Fibroblast of lung (primary cell): ENCODE measurements at regions not wholly inside any gene's neighbourhood (a gene's known extent, or its start where the extent isn't known, plus 50 kb on each side); places are given as distances from the start of the nearest gene placed in this dataset.

Experiments used
- DNase-seq, 2 donors: peaks; one replicate each; pipeline versions ENCODE4 v3.0.0 to v3.0.0-alpha.2; 2010; ENCODE audit warnings: low read depth in 2 of 2
- H2AFZ ChIP-seq: 2 replicates; pipeline ENCODE4 v1.5.1; 2012; ENCODE audit warnings: low read length, control low read depth, inconsistent platforms
- H3K27ac ChIP-seq: 2 replicates; pipeline ENCODE4 v1.5.1; 2011; ENCODE audit warnings: low read length, control low read depth; ENCODE audit not compliant: insufficient read depth
- H3K27me3 ChIP-seq: 2 replicates; pipeline ENCODE4 v1.5.1; 2011; ENCODE audit warnings: mild to moderate bottlenecking, low read length; ENCODE audit not compliant: control insufficient read depth, insufficient read depth
- H3K36me3 ChIP-seq: 2 replicates; pipeline ENCODE4 v1.5.1; 2011; ENCODE audit warnings: low read length; ENCODE audit not compliant: control insufficient read depth, insufficient read depth
- H3K4me1 ChIP-seq: 2 replicates; pipeline ENCODE4 v1.5.1; 2011; ENCODE audit warnings: low read length; ENCODE audit not compliant: control insufficient read depth, insufficient read depth; ENCODE audit errors: extremely low read depth
- H3K4me2 ChIP-seq: 2 replicates; pipeline ENCODE4 v1.5.1; 2011; ENCODE audit warnings: low read length, control low read depth; ENCODE audit not compliant: insufficient read depth; ENCODE audit errors: extremely low read depth
- H3K4me3 ChIP-seq, 4 experiments: fragments of 200-600 bp in 1 of 4; sonication (generic) in 1 of 4; replicated peaks in 1 of 4; 2 replicates each; pipeline ENCODE4 v1.5.1; 2011 to 2016; ENCODE audit warnings: low read length in 4 of 4, low read depth in 3 of 4, mild to moderate bottlenecking in 3 of 4, control low read depth in 2 of 4, inconsistent platforms in 1 of 4, mixed read lengths in 1 of 4; ENCODE audit not compliant: insufficient read depth in 1 of 4; ENCODE audit errors: control extremely low read depth in 1 of 4
- H3K79me2 ChIP-seq: 2 replicates; pipeline ENCODE4 v1.5.1; 2012; ENCODE audit warnings: mild to moderate bottlenecking, low read length, inconsistent platforms; ENCODE audit not compliant: control insufficient read depth, insufficient read depth
- H3K9ac ChIP-seq: 2 replicates; pipeline ENCODE4 v1.5.1; 2011; ENCODE audit warnings: mild to moderate bottlenecking, low read length, control low read depth; ENCODE audit not compliant: insufficient read depth
- H3K9me3 ChIP-seq: 2 replicates; pipeline ENCODE4 v1.5.1; 2012; ENCODE audit warnings: low read depth, low read length; ENCODE audit not compliant: control insufficient read depth, insufficient read depth
- H4K20me1 ChIP-seq: 2 replicates; pipeline ENCODE4 v1.5.1; 2011; ENCODE audit warnings: low read length; ENCODE audit not compliant: control insufficient read depth, insufficient read depth; ENCODE audit errors: extremely low read depth
- CTCF ChIP-seq, 2 donors: IDR thresholded peaks in 1 of 2; conservative IDR thresholded peaks in 1 of 2; 1 replicate in 1 of 2; 2 replicates in 1 of 2; pipeline ENCODE4 v1.5.1; 2011 to 2012; ENCODE audit warnings: low read length in 2 of 2, control low read depth in 1 of 2, inconsistent platforms in 1 of 2, low read depth in 1 of 2, mild to moderate bottlenecking in 1 of 2
- EZH2 ChIP-seq: IDR thresholded peaks from 2 replicates; pipeline ENCODE4 v1.5.1; 2012; ENCODE audit warnings: low read length, control low read depth, mild to moderate bottlenecking; ENCODE audit errors: missing control alignments

GRCh38 chr3:14311729-14312128 is 90.7 kb upstream of the SLC6A6 start:
- Histone ChIP-seq H3K36me3 (no peaks in the 10 kb centered on the region), H3K9ac (no peak overlapping the region), H3K4me1 (no peaks in the 10 kb centered on the region), H3K9me3 (no peaks in the 10 kb centered on the region), H3K4me3 (no peak overlapping the region), H3K27ac (no peak overlapping the region), H4K20me1 (no peaks in the 10 kb centered on the region), H2AFZ (no peak overlapping the region), H3K4me2 (no peak overlapping the region), H3K27me3 (no peaks in the 10 kb centered on the region), H3K79me2 (no peaks in the 10 kb centered on the region)
- no peak for TF ChIP-seq EZH2
- TF ChIP-seq CTCF (conservative IDR thresholded peaks at IDR 0.05 in 1 of 2, IDR thresholded peaks at IDR 0.05 in 1 of 2; ENCODE audit: low read depth in 1 of 2, low read length in 2 of 2) = no peak
- DNase-seq = no peak

GRCh38 chr3:14312375-14312774 is 90.0 kb upstream of the SLC6A6 start:
- Histone ChIP-seq H3K4me1 (no peaks in the 10 kb centered on the region), H3K4me3 (no peak overlapping the region), H3K4me2 (no peak overlapping the region), H2AFZ (no peak overlapping the region), H3K27ac (no peak overlapping the region), H3K9me3 (no peaks in the 10 kb centered on the region), H3K36me3 (no peaks in the 10 kb centered on the region), H3K9ac (no peak overlapping the region), H3K27me3 (no peaks in the 10 kb centered on the region), H4K20me1 (no peaks in the 10 kb centered on the region), H3K79me2 (no peaks in the 10 kb centered on the region)
- no peak for TF ChIP-seq CTCF (conservative IDR thresholded peaks at IDR 0.05 in 1 of 2, IDR thresholded peaks at IDR 0.05 in 1 of 2; ENCODE audit: low read depth in 1 of 2, low read length in 2 of 2)
- TF ChIP-seq EZH2 = no peak
- no peak for DNase-seq

GRCh38 chr3:14317057-14317553 is 85.3 kb upstream of the SLC6A6 start:
- H3K9ac ChIP-seq = no peak overlapping the region
- H3K9me3 ChIP-seq = no peaks in the 10 kb centered on the region
- H3K4me2 ChIP-seq = no peak overlapping the region
- H3K27ac ChIP-seq = no peak overlapping the region
- DNase-seq = no peak
- H3K27me3 ChIP-seq = no peaks in the 10 kb centered on the region
- no peak overlapping the region for H3K4me3 ChIP-seq
- H3K79me2 ChIP-seq = no peaks in the 10 kb centered on the region
- H4K20me1 ChIP-seq = no peaks in the 10 kb centered on the region
- H3K4me1 ChIP-seq = no peaks in the 10 kb centered on the region
- H3K36me3 ChIP-seq = no peaks in the 10 kb centered on the region
- H2AFZ ChIP-seq = no peak overlapping the region
- TF ChIP-seq CTCF (conservative IDR thresholded peaks at IDR 0.05 in 1 of 2, IDR thresholded peaks at IDR 0.05 in 1 of 2; ENCODE audit: low read depth in 1 of 2, low read length in 2 of 2) = no peak
- no peak for TF ChIP-seq EZH2
